ENCODE measurements at regions not wholly inside any gene's neighbourhood (a gene's known extent, or its start where the extent isn't known, plus 50 kb on each side); places are given as distances from the start of the nearest gene placed in this dataset.

DNA sequence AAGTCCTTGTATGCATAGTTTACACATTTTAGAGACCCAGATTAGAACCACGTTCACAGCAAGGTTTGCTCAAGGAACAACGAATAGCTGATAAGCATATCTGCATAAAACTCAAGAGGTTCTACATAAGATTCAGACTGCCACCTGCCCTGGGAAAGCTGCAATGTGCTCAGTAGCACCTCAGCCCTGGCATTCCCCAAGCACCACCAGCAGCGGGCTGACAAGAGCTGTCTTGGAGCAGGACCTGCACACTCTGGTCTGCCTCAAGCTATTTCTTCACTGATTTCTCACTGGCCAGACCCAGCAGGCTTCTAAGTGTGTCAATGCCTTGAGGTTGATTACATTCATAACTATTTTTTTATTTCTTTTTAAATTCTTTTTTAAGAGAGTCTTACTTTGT, 65.8 kb upstream of the UQCRFS1 start:
- H3K9me3 Mint-ChIP-seq: peaks cover 10% of the 10 kb centered on the region
- H3K4me1 Mint-ChIP-seq (ENCODE audit: low read depth): no peaks in the 10 kb centered on the region
- peaks cover 1% of the 10 kb centered on the region for H3K27me3 Mint-ChIP-seq
- H3K27ac Mint-ChIP-seq: no peak overlapping the region
- H3K4me3 Mint-ChIP-seq: no peak overlapping the region
- intact Hi-C loops (cut with micrococcal nuclease): no loop called here
- H3K36me3 Mint-ChIP-seq (ENCODE audit: low read depth): no peaks in the 10 kb centered on the region

DNA sequence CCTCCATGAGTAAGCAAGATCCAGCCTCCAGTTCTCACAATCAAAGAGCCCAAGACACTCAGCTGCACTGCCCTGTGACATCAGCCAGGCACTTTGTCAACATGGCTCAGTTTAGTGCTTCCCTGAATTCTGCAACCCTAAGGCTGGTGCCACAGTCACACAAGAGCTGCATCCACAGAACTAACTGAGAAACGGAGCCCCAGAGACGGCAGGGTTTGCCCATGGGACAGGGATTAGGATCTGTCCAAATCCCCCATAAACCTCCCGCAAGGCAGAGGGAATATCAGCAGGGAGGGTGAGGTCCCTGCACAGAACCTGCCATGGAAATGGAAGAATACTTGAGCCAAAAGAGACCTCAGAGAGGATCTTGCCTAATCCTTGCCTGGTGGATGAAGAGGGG, 70.4 kb upstream of the UQCRFS1 start:
- H3K4me1 Mint-ChIP-seq (ENCODE audit: low read depth): no peaks in the 10 kb centered on the region
- intact Hi-C loops (cut with micrococcal nuclease): no loop called here
- peaks cover 10% of the 10 kb centered on the region for H3K9me3 Mint-ChIP-seq
- H3K27ac Mint-ChIP-seq: no peak overlapping the region
- no peaks in the 10 kb centered on the region for H3K27me3 Mint-ChIP-seq
- no peaks in the 10 kb centered on the region for H3K36me3 Mint-ChIP-seq (ENCODE audit: low read depth)
- no peak overlapping the region for H3K4me3 Mint-ChIP-seq

DNA sequence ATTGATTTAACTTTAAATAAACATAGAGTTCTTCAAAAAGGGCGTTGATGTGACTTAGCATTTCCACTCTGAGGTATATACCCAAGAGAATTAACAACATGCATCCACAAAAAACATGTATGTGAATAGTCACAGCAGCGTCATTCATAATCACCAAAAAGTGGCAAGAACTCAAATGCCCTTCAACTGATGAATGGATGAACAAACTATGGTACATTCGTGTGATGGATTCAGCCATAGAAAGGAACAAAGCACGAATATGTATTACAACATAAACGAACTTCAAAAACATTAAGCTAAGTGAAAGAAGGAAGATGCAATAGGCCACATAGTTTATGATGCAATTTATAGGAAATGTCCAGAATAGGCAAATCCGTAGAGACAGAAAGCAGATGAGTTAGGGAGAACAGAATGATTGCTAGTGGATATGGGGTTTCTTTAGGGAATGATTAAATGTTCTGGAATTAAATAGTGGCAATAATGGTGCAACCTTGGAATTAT, 72.3 kb upstream of the UQCRFS1 start:
- Mint-ChIP-seq H3K4me1 (ENCODE audit: low read depth) (no peaks in the 10 kb centered on the region), H3K27me3 (no peaks in the 10 kb centered on the region), H3K9me3 (peaks cover 10% of the 10 kb centered on the region), H3K36me3 (ENCODE audit: low read depth) (no peaks in the 10 kb centered on the region), H3K4me3 (no peak overlapping the region), H3K27ac (no peak overlapping the region)
- intact Hi-C loops (cut with micrococcal nuclease): no loop called here

DNA sequence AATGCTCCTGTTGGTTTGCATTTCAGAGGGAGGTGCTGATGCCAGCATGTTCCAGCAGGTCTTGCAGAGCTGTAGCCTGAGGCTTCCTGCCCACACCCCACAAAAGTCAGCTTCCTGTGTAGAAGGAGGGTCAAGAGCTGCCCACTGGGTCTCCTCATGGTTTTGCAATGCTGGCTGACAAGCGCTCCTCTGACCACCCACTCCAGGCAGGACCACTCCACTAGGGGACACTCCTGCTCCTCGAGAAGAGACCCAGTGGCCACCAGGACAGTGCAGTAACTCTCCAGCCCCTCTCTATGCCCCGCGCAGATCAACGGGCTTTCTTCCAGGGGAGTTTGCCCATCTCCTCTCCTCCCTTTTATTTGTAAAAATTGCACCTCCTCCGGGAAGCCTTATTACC, 72.9 kb upstream of the UQCRFS1 start:
- Mint-ChIP-seq H3K36me3 (ENCODE audit: low read depth) (no peaks in the 10 kb centered on the region), H3K4me3 (no peak overlapping the region), H3K27me3 (no peaks in the 10 kb centered on the region), H3K9me3 (peaks cover 10% of the 10 kb centered on the region), H3K27ac (no peak overlapping the region), H3K4me1 (ENCODE audit: low read depth) (no peaks in the 10 kb centered on the region)
- intact Hi-C loops (cut with micrococcal nuclease): no loop called here

DNA sequence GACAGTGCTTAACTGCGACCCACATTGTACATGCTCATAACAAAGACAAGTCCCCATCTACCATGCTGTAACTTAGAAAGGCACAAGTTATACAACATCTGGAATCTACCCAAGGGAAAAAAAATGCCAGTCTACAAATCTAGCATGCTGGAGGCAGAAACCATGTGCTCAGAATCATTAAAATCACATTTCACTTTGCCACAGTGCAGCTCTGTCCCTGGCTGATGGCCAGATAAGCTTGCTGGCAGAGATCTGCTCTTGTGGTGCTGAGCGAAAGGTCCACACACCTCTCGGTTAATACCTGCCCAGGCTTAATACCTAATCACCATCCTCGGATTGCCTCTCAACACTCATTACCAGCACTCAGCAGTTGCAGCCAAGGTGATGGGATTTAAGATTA, 74.1 kb upstream of the UQCRFS1 start:
- no peaks in the 10 kb centered on the region for H3K36me3 Mint-ChIP-seq (ENCODE audit: low read depth)
- intact Hi-C loops (cut with micrococcal nuclease): no loop called here
- no peak overlapping the region for H3K27ac Mint-ChIP-seq
- H3K4me3 Mint-ChIP-seq: no peak overlapping the region
- peaks cover 10% of the 10 kb centered on the region for H3K9me3 Mint-ChIP-seq
- H3K4me1 Mint-ChIP-seq (ENCODE audit: low read depth): no peaks in the 10 kb centered on the region
- H3K27me3 Mint-ChIP-seq: no peaks in the 10 kb centered on the region

DNA sequence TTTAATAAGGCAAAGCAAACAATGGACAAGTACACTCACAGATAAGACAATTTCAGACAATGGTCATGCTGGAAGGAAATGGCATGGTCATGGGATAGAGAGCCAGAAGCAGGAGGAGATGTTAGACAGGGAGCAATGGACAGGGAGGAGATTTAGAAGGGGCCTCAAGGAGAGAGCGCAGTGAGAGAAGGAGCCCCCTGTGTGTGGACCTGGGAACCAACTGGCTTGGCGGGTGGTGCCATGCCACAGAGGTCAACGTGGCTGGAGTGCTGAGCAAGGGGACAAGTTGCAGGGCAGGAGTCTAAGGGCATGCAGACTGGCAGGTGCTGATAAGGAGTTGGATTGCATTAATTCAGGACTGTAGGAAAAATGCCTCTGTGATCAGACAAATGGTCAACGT, 75.3 kb upstream of the UQCRFS1 start:
- no peaks in the 10 kb centered on the region for H3K4me1 Mint-ChIP-seq (ENCODE audit: low read depth)
- intact Hi-C loops (cut with micrococcal nuclease): no loop called here
- H3K4me3 Mint-ChIP-seq: no peak overlapping the region

DNA sequence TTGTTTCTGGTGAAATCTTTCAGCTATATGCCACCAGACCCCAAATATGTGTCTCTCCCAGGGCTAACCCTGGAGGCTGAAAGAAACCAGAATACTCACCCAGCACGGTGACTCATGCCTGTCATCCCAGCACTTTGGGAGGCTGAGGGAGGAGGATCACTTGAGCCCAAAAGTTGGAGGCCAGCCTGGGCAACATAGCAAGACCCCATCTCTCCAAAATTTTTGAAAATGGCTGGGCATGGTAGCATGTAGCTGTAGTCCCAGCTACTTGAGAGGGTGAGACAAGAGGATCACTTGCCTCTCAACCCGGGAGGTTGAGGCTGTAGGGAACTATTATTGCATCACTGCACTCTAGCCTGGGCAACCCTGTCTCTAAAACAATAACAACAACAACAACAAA, 76.1 kb upstream of the UQCRFS1 start:
- no peaks in the 10 kb centered on the region for H3K36me3 Mint-ChIP-seq (ENCODE audit: low read depth)
- H3K27me3 Mint-ChIP-seq: no peaks in the 10 kb centered on the region
- H3K9me3 Mint-ChIP-seq: no peaks in the 10 kb centered on the region
- H3K27ac Mint-ChIP-seq: no peak overlapping the region
- no peaks in the 10 kb centered on the region for H3K4me1 Mint-ChIP-seq (ENCODE audit: low read depth)
- intact Hi-C loops (cut with micrococcal nuclease): no loop called here
- no peak overlapping the region for H3K4me3 Mint-ChIP-seq

More for the DNA sequence above, 75.3 kb upstream of the UQCRFS1 start:
- no peak overlapping the region for H3K27ac Mint-ChIP-seq
- no peaks in the 10 kb centered on the region for H3K36me3 Mint-ChIP-seq (ENCODE audit: low read depth)
- peaks cover 4% of the 10 kb centered on the region for H3K9me3 Mint-ChIP-seq
- no peaks in the 10 kb centered on the region for H3K27me3 Mint-ChIP-seq

DNA sequence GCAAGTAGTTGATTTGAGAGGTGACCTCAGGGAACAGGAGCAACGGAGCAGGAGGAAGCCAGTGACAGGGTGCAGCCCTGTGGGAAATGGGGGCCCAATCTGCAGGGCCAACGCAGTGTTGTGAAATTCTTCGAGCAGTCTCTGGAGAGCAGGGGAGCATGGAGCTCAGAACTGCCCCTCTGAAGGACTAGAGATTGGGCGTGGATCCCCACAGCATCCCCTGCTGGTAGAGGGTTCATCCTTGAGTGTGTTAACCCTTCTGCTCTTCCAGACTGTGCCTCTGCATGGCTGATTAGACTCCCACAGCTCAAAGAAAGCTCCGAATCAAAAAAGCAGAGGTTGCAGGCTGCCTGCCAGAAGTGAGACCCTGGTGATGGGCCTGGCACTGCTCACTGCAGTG, 77.9 kb upstream of the UQCRFS1 start:
- H3K9me3 Mint-ChIP-seq: no peaks in the 10 kb centered on the region
- H3K4me3 Mint-ChIP-seq: no peak overlapping the region
- H3K27ac Mint-ChIP-seq: no peak overlapping the region
- no peaks in the 10 kb centered on the region for H3K27me3 Mint-ChIP-seq
- H3K36me3 Mint-ChIP-seq (ENCODE audit: low read depth): no peaks in the 10 kb centered on the region
- intact Hi-C loops (cut with micrococcal nuclease): no loop called here
- no peaks in the 10 kb centered on the region for H3K4me1 Mint-ChIP-seq (ENCODE audit: low read depth)

DNA sequence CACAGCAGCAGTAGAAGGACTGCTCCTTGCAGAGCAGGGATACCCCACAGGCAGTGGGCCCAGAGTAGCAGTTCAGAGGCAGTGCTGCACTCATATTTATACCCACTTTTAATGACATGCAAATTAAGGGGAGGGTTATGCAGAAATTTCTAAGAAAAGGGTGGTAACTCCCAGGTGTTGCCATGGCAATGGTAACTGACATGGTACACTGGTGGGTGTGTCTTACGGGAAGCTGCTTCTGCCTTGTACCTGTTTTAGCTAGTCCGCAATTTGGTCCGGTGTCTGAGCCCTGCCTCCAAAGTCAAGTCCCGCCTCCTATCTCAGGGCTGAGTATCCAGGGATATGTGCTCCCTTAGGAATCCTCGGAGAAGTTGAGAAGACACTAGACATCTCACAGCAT, 79.2 kb upstream of the UQCRFS1 start:
- Mint-ChIP-seq H3K4me3 (no peak overlapping the region), H3K27ac (no peak overlapping the region), H3K4me1 (ENCODE audit: low read depth) (no peaks in the 10 kb centered on the region), H3K36me3 (ENCODE audit: low read depth) (no peaks in the 10 kb centered on the region), H3K9me3 (no peaks in the 10 kb centered on the region), H3K27me3 (no peaks in the 10 kb centered on the region)
- intact Hi-C loops (cut with micrococcal nuclease): no loop called here

DNA sequence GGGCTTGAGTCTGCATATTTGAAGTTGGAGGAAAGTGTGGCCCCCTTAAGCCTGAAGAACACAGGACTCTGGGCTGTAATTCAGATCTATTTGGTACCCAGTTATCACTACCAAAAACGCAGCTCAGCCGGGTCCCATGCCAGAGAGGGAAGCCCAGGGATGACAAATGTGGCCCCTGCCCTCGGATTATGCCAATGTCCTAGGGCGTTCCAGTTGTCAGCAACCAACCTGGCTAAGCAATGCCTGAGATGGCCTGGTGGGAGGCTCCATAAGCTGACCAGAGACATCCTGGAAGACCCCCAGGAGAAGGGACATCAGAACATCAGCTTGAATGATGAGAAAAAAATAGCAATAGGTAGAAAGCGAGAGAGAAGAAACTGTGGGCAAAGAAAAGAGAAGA, 79.6 kb upstream of the UQCRFS1 start:
- intact Hi-C loops (cut with micrococcal nuclease): no loop called here
- Mint-ChIP-seq H3K36me3 (ENCODE audit: low read depth) (no peaks in the 10 kb centered on the region), H3K4me3 (no peak overlapping the region), H3K9me3 (no peaks in the 10 kb centered on the region), H3K4me1 (ENCODE audit: low read depth) (no peaks in the 10 kb centered on the region), H3K27me3 (no peaks in the 10 kb centered on the region), H3K27ac (no peak overlapping the region)

DNA sequence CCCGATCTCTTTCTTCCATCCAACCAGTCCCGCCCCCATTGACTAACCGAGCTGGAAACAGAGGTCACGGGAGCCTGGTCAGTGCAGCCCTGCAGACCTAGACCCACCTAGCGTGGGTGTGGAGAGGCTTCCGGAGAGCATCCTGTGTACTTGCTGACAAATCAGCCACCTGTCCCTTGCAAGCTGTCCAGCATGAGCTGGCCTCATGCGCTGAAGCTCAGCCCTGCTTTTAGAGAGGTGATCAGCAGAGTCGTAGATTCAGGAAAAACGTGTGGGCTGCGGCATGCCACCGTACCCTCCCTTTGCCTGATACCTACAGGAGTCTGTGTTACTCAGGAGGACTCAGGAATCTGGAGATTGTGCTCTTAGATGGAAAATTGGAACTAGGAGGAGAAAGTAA, 80.3 kb upstream of the UQCRFS1 start:
- Mint-ChIP-seq H3K36me3 (ENCODE audit: low read depth) (no peaks in the 10 kb centered on the region), H3K4me1 (ENCODE audit: low read depth) (no peaks in the 10 kb centered on the region), H3K27ac (no peak overlapping the region), H3K27me3 (no peaks in the 10 kb centered on the region), H3K9me3 (no peaks in the 10 kb centered on the region), H3K4me3 (no peak overlapping the region)
- intact Hi-C loops (cut with micrococcal nuclease): no loop called here

DNA sequence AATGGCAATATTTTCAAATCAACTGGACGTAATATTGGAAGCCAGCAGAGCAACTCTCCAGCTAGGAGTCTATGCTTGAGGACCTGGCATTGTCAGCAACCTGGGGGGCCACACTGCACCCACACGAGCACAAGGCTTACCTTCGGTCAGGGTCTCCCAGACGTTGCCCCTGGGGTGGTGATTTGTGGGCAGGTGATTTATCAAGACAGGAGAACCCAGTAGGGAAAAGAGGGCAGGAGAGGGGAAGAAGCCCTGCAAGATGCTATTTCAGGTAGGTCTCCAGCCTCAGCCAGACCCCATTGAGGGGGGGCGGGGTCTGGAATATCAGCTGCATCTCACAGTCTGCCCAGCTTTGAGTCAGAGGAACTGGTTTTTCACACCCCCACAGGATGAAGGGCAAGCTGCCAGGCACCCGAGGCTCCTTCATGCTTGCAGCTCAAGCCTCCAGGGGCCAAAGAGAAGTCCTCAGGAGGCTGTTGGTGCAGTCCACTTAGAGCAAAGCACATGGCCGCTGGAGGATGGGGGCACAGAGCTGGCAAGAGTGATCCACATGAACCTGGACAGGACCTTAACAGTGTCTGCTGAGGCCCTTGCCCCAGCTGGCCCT, 80.9 kb upstream of the UQCRFS1 start:
- H3K27me3 Mint-ChIP-seq: no peaks in the 10 kb centered on the region
- no peak overlapping the region for H3K4me3 Mint-ChIP-seq
- intact Hi-C loops (cut with micrococcal nuclease): no loop called here
- no peak overlapping the region for H3K27ac Mint-ChIP-seq
- H3K4me1 Mint-ChIP-seq (ENCODE audit: low read depth): no peaks in the 10 kb centered on the region
- H3K9me3 Mint-ChIP-seq: no peaks in the 10 kb centered on the region
- H3K36me3 Mint-ChIP-seq (ENCODE audit: low read depth): no peaks in the 10 kb centered on the region

DNA sequence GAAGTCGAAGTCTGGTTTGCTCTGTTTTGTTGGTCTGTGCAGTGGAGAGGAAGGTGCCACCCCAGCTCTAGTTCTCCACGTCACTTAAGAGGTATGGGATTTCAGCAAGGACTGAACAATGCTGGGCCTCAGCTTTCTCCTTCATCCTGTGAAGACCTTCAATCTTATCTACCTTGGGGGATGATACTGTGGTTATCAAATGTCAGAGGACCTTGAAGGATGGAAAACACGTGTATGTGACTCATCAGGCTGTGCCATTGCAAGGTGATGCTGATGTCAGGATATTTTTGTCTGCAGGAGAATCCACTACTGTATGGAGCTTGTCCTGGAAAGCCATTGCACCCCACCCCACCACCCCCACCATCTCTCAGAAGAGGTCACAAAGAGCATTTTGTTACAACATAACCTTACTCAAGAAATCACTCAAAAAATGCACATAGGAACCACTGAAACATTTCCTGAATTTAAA, 81.4 kb upstream of the UQCRFS1 start:
- Mint-ChIP-seq H3K27me3 (no peaks in the 10 kb centered on the region), H3K4me3 (no peak overlapping the region), H3K9me3 (no peaks in the 10 kb centered on the region), H3K36me3 (ENCODE audit: low read depth) (no peaks in the 10 kb centered on the region), H3K4me1 (ENCODE audit: low read depth) (no peaks in the 10 kb centered on the region), H3K27ac (no peak overlapping the region)
- intact Hi-C loops (cut with micrococcal nuclease): no loop called here

DNA sequence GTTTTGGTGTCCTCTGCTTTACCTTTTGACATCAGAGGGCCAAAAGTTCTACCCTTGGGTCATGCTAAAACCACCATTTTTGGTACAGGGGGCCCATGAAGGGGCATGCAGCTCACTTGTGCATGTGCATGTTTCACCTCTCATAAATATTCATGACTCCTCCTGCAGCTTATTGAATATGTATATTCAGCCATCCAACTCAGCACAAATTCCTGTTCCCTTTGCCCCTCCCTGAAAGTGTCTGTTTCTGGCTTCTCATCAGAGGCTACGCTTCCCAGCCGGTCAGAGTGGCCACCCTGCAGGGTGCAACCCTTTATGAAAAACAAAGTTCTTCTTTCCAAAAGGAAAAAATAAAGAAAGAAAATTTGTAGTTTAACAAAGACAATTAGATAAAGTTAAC, 82.3 kb upstream of the UQCRFS1 start:
- Mint-ChIP-seq H3K27ac (no peak overlapping the region), H3K36me3 (ENCODE audit: low read depth) (no peaks in the 10 kb centered on the region), H3K4me3 (no peak overlapping the region), H3K27me3 (no peaks in the 10 kb centered on the region), H3K4me1 (ENCODE audit: low read depth) (no peaks in the 10 kb centered on the region), H3K9me3 (no peaks in the 10 kb centered on the region)
- intact Hi-C loops (cut with micrococcal nuclease): no loop called here

DNA sequence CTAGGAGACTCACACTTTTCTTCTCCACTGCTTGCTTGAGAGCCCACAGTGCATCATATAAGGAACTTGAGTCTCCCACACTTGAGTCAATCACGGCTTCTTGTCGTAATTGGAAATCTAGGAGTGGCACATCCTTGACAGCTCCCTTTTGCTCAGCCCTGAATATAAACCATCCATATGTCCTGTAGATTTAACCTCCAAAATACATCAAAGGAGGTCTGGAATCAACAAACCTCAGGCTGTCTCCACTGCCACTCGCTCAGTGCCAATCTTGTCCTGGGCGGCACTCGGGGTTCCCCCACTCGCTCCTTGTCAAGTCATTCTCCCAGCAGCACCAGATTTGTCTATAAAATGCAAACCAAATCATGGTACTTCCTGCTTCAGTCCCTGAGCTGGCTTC, 84.4 kb upstream of the UQCRFS1 start:
- Mint-ChIP-seq H3K36me3 (ENCODE audit: low read depth) (no peaks in the 10 kb centered on the region), H3K4me1 (ENCODE audit: low read depth) (no peaks in the 10 kb centered on the region), H3K9me3 (no peaks in the 10 kb centered on the region), H3K4me3 (no peak overlapping the region), H3K27ac (no peak overlapping the region), H3K27me3 (no peaks in the 10 kb centered on the region)
- intact Hi-C loops (cut with micrococcal nuclease): no loop called here

Measured in dendritic cell treated with granulocyte-macrophage colony-stimulating factor and Interleukin-4, amounts not matched to agents 40 ng/mL and 50 ng/mL, for 4 days (primary cell).